Type B pancreatic cell (in vitro differentiated cells): ENCODE measurements at regions not wholly inside any gene's neighbourhood (a gene's known extent, or its start where the extent isn't known, plus 50 kb on each side); places are given as distances from the start of the nearest gene placed in this dataset.

ENCODE experiments used
- DNase-seq: peaks from one replicate; pipeline ENCODE4 v3.0.0; 2021; ENCODE audit warnings: mixed read lengths; ENCODE audit not compliant: unreplicated experiment; ENCODE audit errors: extremely low spot score
- H3K27ac Mint-ChIP-seq: 2 replicates; pipeline ENCODE4 v1.8.0; 2021; ENCODE audit warnings: mild to moderate bottlenecking, mixed read lengths
- H3K27me3 Mint-ChIP-seq: 2 replicates; pipeline ENCODE4 v1.8.0; 2021; ENCODE audit warnings: mixed read lengths
- H3K36me3 Mint-ChIP-seq: 2 replicates; pipeline ENCODE4 v1.8.0; 2021; ENCODE audit warnings: mixed read lengths
- H3K4me1 Mint-ChIP-seq: one replicate; pipeline ENCODE4 v1.8.0; 2021; ENCODE audit warnings: mixed read lengths; ENCODE audit not compliant: unreplicated experiment
- H3K4me3 Mint-ChIP-seq: 2 replicates; pipeline ENCODE4 v1.8.0; 2021; ENCODE audit warnings: mild to moderate bottlenecking, mixed read lengths
- H3K9me3 Mint-ChIP-seq: 2 replicates; pipeline ENCODE4 v1.8.0; 2021; ENCODE audit warnings: mixed read lengths
- TF ChIP-seq, protein P1 (sequence below): fragments of 200-600 bp; sonication (generic); conservative IDR thresholded peaks from 2 replicates; pipeline ENCODE4 v1.5.0; 2021; ENCODE audit warnings: antibody characterized with exemption, mild to moderate bottlenecking

DNA sequence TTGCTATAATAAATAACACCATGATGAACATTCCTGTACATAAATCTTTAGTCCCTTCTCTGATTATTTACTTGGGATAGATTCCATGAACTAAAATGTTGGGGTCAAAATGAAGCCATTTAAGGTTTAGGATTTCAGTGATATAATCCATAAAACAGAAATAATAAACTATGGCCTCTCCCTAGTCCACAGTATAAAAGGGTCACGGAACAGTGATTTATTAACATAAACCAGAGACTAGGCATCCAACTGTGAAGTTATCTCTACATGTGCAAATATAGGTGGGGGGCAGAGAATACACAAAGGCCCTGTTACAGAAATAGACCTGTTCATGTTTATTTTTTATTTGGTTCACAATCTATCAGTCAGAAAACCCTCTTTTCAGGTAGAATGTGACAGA, 499.1 kb upstream of the SLIT2 start:
- Mint-ChIP-seq H3K4me3 (no peak overlapping the region), H3K36me3 (no peaks in the 10 kb centered on the region), H3K27me3 (no peaks in the 10 kb centered on the region), H3K9me3 (no peaks in the 10 kb centered on the region), H3K4me1 (peaks cover 30% of the 10 kb centered on the region), H3K27ac (no peak overlapping the region)
- no peak for DNase-seq
- TF ChIP-seq, protein P1, sequence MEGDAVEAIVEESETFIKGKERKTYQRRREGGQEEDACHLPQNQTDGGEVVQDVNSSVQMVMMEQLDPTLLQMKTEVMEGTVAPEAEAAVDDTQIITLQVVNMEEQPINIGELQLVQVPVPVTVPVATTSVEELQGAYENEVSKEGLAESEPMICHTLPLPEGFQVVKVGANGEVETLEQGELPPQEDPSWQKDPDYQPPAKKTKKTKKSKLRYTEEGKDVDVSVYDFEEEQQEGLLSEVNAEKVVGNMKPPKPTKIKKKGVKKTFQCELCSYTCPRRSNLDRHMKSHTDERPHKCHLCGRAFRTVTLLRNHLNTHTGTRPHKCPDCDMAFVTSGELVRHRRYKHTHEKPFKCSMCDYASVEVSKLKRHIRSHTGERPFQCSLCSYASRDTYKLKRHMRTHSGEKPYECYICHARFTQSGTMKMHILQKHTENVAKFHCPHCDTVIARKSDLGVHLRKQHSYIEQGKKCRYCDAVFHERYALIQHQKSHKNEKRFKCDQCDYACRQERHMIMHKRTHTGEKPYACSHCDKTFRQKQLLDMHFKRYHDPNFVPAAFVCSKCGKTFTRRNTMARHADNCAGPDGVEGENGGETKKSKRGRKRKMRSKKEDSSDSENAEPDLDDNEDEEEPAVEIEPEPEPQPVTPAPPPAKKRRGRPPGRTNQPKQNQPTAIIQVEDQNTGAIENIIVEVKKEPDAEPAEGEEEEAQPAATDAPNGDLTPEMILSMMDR, result no peak

DNA sequence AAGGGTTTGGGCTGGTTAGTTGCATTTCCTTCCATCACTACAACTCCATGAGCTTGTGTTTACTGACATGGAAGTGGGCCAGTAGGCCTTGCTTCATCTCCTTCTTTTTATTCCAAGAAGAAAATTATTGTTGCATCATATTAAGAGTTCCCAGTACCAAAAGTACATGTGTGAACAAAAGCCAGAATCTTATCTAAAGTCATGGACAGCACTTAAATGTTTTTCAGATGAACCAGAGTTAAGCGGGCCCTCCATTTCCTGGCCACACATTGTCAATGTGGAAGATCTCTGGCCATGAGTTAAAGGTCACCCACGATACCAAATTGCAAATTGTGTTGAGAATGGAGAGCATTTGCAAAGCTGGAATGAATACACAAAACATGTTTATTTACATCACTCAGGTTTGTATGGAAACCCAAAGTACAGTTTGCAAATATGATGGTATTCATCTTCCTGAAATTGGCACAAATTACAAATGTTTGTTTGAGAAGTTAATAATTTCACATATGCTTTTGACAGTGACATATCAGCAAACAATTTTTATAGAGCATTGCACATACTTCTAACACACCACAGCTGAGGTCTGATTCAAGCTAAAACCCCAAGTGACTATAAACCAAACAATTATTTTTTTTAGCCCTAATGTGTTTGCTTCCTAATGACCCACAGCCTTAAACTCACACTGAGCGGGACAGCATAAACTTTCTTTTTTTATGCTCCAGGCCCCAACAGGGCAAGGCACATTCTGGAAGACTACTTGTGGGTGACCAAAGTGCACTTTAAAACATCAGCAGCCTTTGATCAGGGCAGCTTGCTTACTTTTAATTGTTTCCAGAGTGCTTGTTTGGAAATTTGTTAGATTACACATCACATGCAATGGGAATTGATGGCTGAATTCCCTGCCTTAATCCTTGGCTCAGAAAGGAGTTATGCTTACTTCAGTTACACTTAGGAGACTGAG, 502.9 kb upstream of the SLIT2 start:
- Mint-ChIP-seq H3K4me3 (no peak overlapping the region), H3K4me1 (peaks cover 39% of the 10 kb centered on the region), H3K27ac (no peak overlapping the region), H3K36me3 (no peaks in the 10 kb centered on the region), H3K9me3 (no peaks in the 10 kb centered on the region), H3K27me3 (no peaks in the 10 kb centered on the region)
- DNase-seq, result no peak
- TF ChIP-seq, protein P1, result no peak

DNA sequence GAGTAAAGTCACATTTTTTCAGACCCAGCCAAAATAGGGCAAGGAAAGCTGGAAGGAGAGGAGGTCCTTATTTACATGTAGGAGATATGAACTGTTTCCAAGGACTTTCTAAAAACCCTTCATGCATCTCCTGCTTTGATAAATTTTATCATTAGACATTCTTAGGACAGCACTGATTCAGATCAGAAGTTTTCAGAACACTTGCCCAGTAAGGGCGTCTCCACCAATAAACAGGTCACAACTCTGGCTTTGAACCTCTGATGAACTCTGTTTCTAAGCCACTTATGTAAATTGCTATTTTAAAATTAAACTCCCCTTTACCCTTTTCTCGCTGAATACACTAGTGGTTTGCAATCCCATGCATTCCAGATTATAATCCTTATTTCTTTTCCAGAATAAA, 505.3 kb upstream of the SLIT2 start:
- TF ChIP-seq, protein P1, result no peak
- Mint-ChIP-seq H3K9me3 (no peaks in the 10 kb centered on the region), H3K36me3 (no peaks in the 10 kb centered on the region), H3K27ac (no peak overlapping the region), H3K4me1 (peaks cover 50% of the 10 kb centered on the region), H3K4me3 (no peak overlapping the region), H3K27me3 (no peaks in the 10 kb centered on the region)
- DNase-seq, result no peak

DNA sequence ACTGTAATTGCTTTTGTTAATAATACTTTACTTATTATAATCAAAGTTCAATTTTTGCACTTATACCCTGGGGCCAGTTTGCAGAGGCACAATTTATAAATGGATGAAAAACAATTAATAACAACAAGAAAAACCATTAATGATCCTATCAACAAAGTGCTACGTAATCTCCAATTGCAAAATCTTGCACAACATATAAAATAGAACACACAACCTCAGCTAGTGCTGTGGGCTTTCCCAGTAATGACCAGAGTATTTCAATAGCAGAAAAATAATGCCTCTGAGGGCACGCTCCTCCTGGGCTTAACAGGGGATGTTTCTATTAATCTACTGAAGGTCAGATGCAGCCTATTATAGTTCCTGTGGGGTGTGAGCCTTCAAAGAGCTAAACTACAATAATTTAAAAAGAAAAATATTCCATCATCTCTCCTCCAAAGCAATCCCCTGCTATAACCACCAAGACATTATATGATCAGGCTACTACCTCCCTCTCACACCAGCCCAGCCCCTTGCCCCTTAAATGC, 508.5 kb upstream of the SLIT2 start:
- DNase-seq, result no peak
- peaks cover 51% of the 10 kb centered on the region for H3K4me1 Mint-ChIP-seq
- H3K9me3 Mint-ChIP-seq, result peaks cover 5% of the 10 kb centered on the region
- no peak overlapping the region for H3K27ac Mint-ChIP-seq
- TF ChIP-seq, protein P1, result no peak
- no peak overlapping the region for H3K4me3 Mint-ChIP-seq
- H3K36me3 Mint-ChIP-seq, result no peaks in the 10 kb centered on the region
- H3K27me3 Mint-ChIP-seq, result no peaks in the 10 kb centered on the region

DNA sequence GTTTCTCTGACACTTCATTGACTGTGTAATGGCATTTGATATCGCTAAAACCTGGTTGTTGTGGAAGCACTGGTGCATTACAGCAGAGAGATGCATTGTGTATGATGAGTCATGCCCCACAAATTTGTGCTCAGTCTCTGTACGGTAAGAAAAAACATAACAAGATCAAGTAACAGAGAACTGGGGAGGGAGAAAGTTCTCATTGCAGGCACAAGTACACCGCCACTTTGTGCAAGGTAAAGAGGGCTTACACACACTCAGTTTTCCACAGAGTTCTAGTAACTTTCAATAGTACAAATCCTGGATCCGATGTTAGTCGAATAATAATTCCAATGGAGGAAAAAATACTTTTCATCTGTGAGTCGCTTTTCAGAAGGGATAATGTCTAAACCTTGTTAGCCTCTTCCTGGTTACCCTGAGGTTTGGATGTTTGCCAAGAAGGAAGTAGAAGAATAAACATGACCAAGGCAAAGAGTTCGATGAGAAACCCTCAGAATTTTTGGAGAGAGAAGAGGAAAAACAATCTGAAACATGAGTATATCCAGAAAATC, 512.5 kb upstream of the SLIT2 start:
- H3K36me3 Mint-ChIP-seq, result no peaks in the 10 kb centered on the region
- H3K27me3 Mint-ChIP-seq, result no peaks in the 10 kb centered on the region
- H3K27ac Mint-ChIP-seq, result peak overlapping the region; percentile 90
- H3K9me3 Mint-ChIP-seq, result peaks cover 5% of the 10 kb centered on the region
- peaks cover 46% of the 10 kb centered on the region for H3K4me1 Mint-ChIP-seq
- TF ChIP-seq, protein P1, result no peak
- peak overlapping the region; percentile 40 for H3K4me3 Mint-ChIP-seq
- DNase-seq, result no peak
